NOMO-1 treated with DMSO at 0.1 percent for 48 hours (cell line): ENCODE measurements at regions not wholly inside any gene's neighbourhood (a gene's known extent, or its start where the extent isn't known, plus 50 kb on each side); places are given as distances from the start of the nearest gene placed in this dataset.

Experiments
- DNase-seq: peaks from one replicate; lab custom pipeline; 2025; ENCODE audit not compliant: unreplicated experiment; lab: John Stamatoyannopoulos, UW

DNA sequence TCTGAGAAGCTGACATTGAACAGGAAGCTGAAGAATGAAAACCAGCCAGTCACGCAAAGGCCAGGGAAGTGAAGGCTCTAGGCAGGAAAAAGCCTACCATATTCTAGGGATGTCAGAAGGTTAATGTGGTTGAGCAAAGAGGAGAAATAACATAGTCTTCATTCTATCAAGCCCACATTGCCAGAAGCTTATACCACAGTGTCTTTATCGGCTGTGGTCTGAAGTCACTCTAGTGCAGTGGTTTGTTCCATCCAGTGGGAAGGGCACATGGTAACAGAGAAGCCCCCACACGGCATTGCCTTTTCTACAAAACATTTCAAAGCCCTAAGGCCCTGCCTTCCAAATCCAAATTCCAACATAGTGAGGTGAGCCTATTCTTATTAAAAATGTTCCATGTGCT, 311.3 kb downstream of the TNS1 start:
- no peak for DNase-seq

DNA sequence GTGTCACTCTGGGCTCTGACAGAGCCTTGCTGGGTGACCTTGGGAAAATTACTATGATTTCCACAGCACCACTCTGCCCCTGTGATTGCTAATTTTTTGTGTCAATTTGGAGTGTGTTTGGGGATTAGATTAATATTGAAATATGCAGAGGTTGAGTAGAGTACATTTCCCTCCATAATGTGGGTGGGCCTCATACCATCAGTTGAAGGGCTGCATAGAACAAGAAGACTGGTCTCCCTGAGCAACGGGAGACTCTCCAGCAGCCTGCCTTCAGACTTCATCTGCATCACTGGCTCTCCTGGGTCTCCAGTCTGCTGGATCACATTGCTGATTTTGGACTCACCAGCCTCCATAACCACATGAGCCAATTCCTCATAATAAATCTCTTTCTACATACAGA, 313.7 kb downstream of the TNS1 start:
- DNase-seq = no peak

DNA sequence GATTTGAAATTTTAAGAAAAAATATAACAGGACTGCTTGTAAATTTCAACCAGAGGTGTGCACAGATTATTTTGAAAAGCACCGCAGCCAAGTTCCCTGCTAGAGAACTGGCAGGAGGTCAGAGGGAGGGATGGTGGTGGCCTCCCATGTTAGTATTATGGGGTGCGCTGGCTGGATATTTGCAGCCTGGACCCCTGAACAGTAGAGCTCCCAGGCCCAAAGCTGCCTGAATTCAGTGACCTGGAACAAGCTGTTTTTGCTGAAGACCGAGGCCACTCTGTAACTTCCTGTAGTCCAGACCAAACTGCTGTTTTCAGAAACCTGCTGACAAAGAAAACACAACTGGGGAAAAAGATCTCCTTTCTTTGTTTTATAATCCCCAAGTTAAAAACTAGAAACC, 314.3 kb downstream of the TNS1 start:
- DNase-seq = no peak

DNA sequence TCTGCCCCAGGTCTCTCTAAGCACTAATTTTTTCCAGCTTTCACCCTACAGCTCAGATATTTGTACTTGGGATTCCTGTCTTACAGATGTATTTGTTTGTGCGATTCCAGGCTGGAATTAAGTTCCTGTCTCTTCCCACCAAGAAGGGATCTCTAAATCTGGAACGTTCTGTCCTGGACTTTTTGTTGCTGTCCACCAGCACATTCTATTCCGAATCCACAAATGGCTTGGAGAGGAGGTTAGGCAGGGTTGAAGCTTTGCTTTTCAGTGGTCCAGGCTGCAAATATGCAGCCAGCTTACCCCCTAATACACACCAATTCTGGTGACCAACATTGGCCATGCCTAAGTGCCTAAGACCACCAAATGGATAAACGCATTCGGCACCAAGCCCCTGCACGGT, 315.0 kb downstream of the TNS1 start:
- no peak for DNase-seq

DNA sequence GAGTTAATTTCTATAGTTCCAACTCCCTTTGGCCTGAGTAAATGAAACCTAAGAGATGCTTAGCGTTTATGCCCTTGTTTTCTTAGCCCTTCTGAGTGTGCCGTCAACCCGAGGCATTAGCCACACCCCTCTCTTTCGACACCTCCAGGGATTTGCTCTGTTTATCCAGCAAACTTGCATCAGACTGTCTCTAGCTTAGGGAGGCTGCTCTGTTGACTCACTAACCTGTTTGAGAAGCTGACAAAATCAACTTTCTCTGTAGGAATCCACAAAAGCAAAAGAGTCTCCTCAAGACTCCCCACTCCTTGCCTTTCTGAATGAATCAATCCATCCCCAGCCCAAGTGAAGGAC, 317.6 kb downstream of the TNS1 start:
- peak; percentile 43 for DNase-seq

DNA sequence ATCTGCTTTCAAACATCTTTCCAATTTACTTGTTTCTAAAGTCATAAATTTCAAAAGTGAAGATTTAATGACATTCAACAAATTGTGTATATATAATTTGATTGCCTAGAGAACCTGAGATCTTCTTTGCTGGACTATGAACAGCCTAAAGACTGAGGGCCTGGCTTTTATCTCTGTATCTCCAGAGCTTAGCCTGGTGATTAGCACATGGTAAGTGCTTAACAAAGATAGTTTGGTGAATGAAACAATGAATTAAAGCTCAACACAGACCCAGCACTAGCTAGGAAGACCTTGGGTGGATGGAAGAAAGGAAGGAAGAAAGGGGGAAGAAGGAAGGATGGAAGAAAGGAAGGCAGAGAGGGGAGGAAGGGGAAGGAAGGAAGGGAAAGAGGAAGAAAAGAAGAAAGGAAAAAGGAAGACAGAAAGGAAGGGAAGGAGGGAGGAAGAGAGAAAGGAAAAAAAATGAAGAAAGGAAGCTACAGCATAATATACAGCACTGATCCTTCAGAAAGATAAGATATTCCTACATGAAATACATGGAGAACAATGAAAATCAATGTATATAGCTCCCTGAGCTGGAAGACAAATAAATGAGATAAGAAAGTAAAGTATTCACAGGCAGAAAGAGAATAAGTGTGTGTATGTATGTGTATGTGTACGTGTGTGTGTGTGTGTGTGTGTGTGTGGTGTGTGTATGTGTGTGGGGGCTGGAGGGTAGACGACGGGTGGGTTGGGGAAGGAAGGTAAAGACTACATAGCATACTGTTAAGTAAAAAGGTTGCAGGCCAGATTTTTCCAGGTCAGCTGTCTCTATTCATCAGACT, 318.2 kb downstream of the TNS1 start:
- DNase-seq = no peak

DNA sequence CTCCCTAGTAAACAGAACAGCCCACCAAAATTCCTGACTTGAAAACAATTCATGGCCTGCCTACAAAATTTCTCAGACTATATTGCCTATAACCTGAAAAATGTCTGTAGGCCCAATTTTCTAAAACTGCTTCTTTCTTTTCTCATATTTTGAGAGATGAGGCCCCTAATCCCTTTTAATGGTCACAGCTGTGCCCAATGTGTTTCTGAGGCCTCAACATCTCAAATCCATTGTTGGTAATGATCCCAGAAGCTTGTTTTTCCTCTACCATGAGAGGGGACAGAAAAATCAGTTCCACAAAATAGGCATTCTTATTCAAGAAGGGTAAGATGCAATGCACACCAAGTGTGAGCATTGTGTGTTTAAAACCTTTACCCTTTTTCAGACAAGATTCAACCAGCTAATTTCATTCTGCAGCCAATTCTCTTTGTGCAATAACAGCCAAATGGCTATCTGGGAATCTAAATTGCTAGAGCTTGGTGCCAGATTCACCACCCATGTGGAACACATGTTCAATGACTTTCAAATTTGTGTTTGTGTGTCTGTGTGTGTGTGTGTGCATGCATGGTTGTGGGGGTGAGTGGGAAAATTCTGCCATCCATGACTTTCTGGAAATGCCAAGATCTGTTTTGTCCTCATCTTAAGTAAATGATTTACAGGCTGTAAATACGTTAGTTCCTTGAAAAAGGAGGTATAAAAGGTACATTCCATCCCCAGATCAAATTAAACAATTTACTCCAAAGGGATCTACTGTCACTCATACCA, 319.5 kb downstream of the TNS1 start:
- DNase-seq = no peak

DNA sequence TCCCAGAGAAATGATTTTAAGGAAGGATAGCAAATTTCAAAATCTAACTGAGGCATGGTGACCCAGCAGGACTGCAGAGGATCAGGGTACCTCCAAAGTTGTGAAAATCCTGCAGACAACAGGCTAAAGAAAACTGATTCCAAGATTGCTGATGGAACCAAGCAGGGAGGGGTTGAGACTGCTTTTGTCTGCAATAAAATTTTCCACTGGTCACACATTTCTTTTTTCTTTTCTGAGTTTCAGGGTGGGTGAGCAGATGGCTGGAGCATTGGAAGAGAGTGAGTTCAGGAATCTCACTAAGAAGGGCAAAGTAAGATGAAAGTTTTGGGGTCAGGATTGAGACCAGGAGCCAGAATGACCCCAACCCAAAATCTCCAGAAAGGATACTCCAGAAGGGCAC, 321.0 kb downstream of the TNS1 start:
- no peak for DNase-seq

DNA sequence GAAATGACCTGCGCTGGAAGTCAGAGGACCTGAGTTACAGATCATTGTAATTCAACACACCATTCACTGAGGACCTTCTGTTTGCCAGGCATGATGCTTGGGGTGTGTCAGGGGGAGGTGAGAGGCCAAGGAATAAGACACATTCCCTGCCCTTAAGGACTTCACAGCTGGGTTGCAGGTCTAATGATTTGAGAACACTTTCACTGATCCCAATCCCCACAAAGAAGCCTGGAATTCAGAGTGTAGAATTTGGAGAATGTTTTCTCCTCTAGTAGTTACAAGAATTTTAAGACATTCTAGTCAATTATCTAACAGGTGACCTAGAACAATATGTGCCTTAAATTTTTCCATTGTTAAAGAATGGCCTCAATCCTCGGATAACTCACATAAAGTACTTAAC, 322.4 kb downstream of the TNS1 start:
- DNase-seq = no peak

DNA sequence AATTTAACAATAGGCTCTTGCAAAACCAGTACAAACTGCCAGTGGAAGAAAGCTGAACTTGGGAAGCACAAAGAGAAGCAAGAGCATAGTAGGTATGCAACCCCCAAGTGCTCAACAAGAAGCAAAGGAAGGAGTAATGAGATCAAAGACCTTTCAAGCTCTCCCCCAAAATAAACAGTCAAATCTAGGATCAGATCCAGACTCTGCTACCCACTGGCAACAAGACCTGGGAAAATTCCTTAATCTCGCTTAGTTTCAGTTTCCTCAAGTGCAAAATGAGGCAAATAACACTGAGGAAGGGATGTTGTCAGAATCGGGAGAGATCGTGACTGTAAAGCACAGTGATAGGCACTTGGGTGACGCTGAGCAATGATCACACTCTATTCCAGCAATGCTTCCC, 329.2 kb downstream of the TNS1 start:
- DNase-seq = no peak

DNA sequence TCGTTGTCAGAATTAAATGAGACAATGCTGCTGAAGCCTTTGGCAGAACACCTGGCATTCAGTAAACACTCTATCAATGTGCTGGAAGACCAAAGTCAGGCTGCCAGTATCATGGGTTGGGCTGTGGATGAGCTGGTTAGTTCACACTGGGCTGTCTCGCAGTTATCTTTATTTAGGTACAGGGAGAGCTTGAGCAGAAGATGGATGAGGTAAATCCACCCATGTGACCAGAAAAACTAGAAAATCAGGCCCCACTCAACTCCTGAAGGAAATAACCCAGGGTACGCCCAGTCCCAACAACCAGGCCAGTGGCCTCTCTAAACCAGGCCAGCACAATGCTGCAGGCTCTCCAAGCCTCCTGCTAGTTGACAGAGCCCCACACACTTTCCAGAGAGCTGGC, 330.3 kb downstream of the TNS1 start:
- no peak for DNase-seq

DNA sequence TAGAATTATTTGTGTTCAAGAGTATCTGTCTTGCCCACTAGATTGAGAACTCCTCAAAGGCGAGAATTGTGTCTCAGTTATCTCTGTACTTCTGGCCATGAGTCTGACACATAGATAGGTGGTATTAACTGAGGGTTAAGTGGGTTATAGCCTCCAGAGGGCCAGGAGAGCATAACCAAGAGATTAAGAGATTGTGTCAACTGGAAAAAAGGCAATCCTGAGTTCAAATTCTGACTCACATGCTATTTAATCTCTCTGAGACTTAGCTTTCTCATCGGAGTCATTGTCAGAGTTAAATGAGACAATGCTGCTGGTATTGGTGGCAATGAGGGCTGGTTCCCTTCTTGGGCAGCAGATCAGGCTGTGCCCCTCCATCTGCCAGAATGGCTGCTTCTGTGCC, 330.9 kb downstream of the TNS1 start:
- DNase-seq = no peak

DNA sequence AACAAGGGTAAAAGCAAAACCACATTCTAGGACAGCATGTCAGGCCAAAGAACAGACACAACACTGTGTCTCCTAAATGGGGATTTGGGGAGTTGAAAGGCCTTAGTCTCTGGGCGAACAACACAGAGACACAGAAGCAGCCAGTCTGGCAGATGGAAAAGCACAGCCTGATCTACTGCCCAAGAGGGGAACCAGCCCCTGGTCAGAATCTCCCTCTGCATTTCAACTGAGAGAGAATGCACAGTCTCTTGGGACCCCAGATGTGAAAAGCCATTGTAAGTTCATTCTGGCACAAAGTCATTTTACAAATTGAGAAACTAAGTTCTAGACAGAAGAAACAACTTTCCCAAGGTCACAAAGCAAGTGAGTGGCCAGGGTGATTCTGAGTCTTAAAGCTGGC, 331.7 kb downstream of the TNS1 start:
- no peak for DNase-seq

DNA sequence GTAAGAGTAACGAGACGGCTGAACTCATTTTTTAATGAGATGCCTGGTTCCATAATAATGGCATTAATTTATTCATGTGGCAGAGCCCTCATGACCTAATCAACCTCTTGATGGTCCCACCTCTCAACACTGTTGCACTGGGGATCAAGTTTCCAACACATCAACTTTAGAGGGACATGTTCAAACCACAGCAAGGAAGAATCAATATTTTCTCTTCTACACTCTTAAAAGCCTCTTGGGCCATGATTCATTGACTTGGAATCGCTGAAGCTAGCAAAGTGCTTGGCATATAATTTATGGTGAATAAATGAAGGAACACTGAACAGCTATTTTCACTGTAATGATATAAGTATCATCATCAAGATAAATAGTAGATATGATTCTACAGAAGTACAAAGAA, 333.0 kb downstream of the TNS1 start:
- no peak for DNase-seq

DNA sequence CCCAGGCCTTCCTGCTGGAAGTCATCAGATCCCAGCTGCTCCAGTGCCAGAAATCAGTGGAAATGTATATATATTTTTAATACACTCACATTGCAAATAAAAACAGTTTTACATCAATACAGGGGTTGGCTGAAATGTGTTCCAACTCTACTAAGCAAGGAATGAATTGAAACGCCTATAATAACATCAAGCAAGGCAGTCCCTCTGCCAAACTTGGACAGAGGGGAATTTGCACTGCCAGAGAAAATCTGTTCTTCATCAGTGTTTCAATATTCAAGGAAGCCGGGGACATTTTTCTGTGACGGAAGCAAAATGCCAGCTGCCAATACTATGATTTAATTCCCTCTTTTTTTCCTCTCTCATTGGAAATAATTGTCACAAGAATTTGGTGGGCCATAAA, 335.3 kb downstream of the TNS1 start:
- DNase-seq = no peak

DNA sequence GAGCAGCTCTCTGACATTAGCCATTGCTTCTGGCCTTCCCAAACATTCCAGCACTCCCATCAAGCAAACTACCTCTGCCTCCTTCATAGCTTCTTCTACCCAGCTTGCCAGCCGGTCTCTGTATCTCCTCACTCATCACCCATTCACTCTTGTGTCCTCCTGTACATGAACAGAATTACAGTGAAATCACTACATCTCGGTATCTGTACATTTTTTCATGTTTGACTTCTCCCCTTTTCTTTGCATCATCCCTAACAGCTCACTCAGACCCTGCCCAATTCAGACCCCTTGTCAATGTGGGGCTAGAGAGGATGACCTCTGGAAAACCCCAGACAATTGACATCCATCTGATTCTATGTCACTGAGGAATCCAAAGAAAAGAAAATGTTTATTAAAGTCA, 335.8 kb downstream of the TNS1 start:
- no peak for DNase-seq

DNA sequence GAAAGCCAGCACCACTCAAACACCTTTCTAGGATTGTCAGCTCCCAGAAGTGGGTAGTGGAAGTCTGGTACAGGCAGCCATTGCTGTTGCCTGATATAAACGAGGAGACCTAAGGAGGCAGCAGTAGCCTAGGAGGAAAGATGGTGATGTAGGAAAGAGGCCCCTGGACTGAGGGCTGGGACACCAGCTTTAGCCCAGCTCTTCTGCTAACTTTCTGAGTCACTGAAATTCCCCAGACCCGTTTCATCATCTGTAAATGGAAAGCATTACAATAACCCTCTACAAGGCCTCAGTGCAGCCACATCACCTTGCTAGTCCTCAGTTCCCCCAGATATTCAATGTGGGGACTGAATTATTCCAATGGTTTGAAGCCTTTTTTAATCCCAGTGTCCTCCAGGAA, 336.5 kb downstream of the TNS1 start:
- DNase-seq = no peak

DNA sequence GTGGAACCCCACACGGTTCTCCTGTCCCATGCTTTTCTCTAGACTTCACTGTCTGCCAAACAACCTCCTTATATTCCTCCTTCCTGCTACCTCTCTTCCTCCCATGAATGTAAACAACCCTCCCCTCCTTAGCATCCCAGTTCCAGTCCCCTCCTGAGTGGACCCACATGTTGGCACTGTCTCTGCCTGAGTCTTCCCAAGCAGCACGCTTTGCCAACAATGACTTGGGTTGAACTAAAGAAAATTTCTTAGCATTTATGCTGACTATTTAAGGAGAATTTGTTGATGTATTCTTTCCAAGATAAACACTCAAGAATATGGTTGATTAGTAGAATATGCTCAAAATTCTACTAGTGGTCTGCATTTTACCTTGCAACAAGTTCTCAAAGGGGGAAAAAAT, 338.0 kb downstream of the TNS1 start:
- no peak for DNase-seq

DNA sequence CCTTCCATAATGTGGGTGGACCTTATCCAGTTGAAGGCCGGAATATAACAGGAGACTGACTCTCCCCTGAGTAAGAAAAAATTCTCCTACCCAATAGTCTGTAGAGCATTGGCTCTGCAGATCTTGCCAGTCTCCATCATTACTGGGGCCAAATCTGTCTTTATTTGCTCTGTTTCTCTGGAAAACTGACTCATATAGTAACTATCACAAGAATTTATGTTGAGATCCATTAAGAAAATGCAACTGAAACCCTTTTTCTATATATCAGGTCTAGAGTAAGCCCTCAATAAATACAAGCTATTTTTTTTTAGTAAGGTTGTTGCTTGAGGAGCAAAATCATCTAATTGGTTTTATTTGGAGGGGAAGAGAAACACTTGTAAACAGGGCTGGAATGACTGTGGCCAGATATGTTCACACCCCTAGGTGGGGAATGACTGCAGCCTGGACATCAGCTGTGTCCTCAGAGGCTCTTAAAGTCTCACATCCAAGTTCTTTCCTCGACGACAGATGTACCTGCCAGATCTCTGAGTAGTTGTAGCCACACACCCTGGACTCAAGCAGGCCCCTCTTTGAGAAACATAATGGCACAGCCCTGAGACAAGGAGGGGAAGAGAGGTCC, 339.7 kb downstream of the TNS1 start:
- DNase-seq = no peak

DNA sequence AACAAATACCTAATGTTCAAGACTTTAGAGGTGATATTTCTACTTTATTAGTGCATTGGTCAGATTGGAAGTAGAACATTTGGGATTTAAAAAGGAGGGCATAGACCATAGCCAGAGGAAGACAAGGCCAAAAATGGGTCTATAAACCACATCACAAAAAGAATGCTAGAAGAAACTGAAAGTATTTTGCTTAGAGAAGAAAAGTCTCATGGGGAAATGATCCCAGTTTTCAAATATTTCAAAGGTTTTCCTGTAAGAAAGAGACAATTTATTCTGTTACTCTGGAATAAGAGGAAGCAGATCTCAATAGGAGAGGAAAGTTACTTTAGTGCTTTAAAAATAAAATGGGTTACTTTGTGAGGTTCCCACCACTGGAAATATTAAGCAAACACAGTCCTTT, 341.4 kb downstream of the TNS1 start:
- DNase-seq = no peak

DNA sequence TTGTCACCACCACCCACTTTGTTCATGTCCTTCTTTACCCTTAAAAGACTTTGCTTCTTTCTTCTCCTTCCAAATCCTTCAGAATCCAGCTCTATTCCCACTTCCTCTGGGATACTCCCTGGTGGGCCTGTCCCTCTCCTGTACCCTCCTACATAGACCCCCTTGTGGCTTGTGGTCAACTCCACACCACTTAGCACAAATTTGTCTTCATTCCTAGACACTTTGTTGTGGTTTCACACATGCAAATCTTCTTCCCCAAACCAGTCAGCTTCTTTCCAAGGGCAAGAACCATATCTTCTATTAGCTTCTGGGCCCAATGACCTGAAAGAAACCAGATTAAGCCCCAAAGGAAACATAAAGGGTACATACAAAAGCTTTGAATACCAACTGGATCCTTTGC, 342.4 kb downstream of the TNS1 start:
- no peak for DNase-seq

DNA sequence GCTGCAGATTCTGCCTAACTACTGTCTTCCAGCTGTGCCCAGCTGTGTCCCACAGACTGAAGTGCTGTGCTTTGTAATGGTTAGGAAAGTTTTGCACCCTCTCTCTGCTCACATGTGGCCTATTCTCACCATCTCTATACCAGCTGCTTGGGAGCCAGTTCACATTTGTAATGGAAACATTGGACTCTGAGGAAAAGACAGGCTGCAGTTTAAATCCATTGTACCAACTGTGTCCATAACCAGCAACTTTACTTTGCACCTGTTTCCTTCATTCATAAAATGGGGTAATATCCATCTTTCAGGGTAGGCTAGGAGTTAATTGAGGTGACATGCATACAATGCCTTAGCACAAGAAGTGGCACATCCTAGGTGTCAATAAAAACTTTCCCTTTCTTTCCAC, 344.0 kb downstream of the TNS1 start:
- no peak for DNase-seq
